ENCODE measurements at regions not wholly inside any gene's neighbourhood (a gene's known extent, or its start where the extent isn't known, plus 50 kb on each side); places are given as distances from the start of the nearest gene placed in this dataset.

GRCh38 chr2:160790738-160791137 lies 297.1 kb upstream of the RBMS1 start:
- Histone ChIP-seq H3K36me3 (ENCODE audit: insufficient read depth, low read length) (no peaks in the 10 kb centered on the region), H3K79me2 (ENCODE audit: insufficient read depth, low read length) (no peaks in the 10 kb centered on the region), H3K27me3 (ENCODE audit: insufficient read depth, low read length, poor library complexity, severe bottlenecking) (no peaks in the 10 kb centered on the region), H3K4me3 (ENCODE audit: low read length, poor library complexity, severe bottlenecking) (no peak overlapping the region), H3K9ac (ENCODE audit: low read depth, low read length, poor library complexity, severe bottlenecking) (no peak overlapping the region), H3K4me1 (ENCODE audit: insufficient read depth, low read length, poor library complexity, severe bottlenecking) (peaks cover 17% of the 10 kb centered on the region), H2AFZ (ENCODE audit: low read length) (no peak overlapping the region), H4K20me1 (ENCODE audit: insufficient read depth, low read length, poor library complexity, severe bottlenecking) (no peaks in the 10 kb centered on the region), H3K9me2 (replicated peaks; ENCODE audit: low read depth, low read length) (no peaks in the 10 kb centered on the region), H3K9me3 (ENCODE audit: insufficient read depth, low read depth, low read length) (no peaks in the 10 kb centered on the region), H3F3A (ENCODE audit: low read depth) (no peaks in the 10 kb centered on the region), H3K4me2 (ENCODE audit: low read depth, low read length, poor library complexity, severe bottlenecking) (no peak overlapping the region)
- TF ChIP-seq EZH2phosphoT487 (IDR thresholded peaks at IDR 0.05; ENCODE audit: borderline replicate concordance) (no peak), CTCF (conservative IDR thresholded peaks at IDR 0.05; ENCODE audit: low read length) (no peak)

GRCh38 chr2:160791884-160792283 lies 298.3 kb upstream of the RBMS1 start:
- no peaks in the 10 kb centered on the region for H3F3A ChIP-seq (ENCODE audit: low read depth)
- H3K36me3 ChIP-seq (ENCODE audit: insufficient read depth, low read length), result no peaks in the 10 kb centered on the region
- H3K9me2 ChIP-seq (replicated peaks; ENCODE audit: low read depth, low read length), result no peaks in the 10 kb centered on the region
- no peaks in the 10 kb centered on the region for H3K27me3 ChIP-seq (ENCODE audit: insufficient read depth, low read length, poor library complexity, severe bottlenecking)
- no peak overlapping the region for H3K9ac ChIP-seq (ENCODE audit: low read depth, low read length, poor library complexity, severe bottlenecking)
- no peak overlapping the region for H3K4me2 ChIP-seq (ENCODE audit: low read depth, low read length, poor library complexity, severe bottlenecking)
- no peak overlapping the region for H2AFZ ChIP-seq (ENCODE audit: low read length)
- H4K20me1 ChIP-seq (ENCODE audit: insufficient read depth, low read length, poor library complexity, severe bottlenecking), result no peaks in the 10 kb centered on the region
- H3K9me3 ChIP-seq (ENCODE audit: insufficient read depth, low read depth, low read length), result peaks cover 2% of the 10 kb centered on the region; the same call in 1 of the 2 replicates
- TF ChIP-seq CTCF (conservative IDR thresholded peaks at IDR 0.05; ENCODE audit: low read length) (no peak), EZH2phosphoT487 (IDR thresholded peaks at IDR 0.05; ENCODE audit: borderline replicate concordance) (no peak)
- no peaks in the 10 kb centered on the region for H3K79me2 ChIP-seq (ENCODE audit: insufficient read depth, low read length)
- peaks cover 17% of the 10 kb centered on the region for H3K4me1 ChIP-seq (ENCODE audit: insufficient read depth, low read length, poor library complexity, severe bottlenecking)
- H3K4me3 ChIP-seq (ENCODE audit: low read length, poor library complexity, severe bottlenecking), result no peak overlapping the region

- Histone ChIP-seq H3F3A (ENCODE audit: low read depth) (no peaks in the 10 kb centered on the region), H2AFZ (ENCODE audit: low read length) (no peak overlapping the region), H4K20me1 (ENCODE audit: insufficient read depth, low read length, poor library complexity, severe bottlenecking) (no peaks in the 10 kb centered on the region), H3K27me3 (ENCODE audit: insufficient read depth, low read length, poor library complexity, severe bottlenecking) (no peaks in the 10 kb centered on the region), H3K4me2 (ENCODE audit: low read depth, low read length, poor library complexity, severe bottlenecking) (no peak overlapping the region), H3K9me2 (replicated peaks; ENCODE audit: low read depth, low read length) (no peaks in the 10 kb centered on the region), H3K36me3 (ENCODE audit: insufficient read depth, low read length) (no peaks in the 10 kb centered on the region), H3K4me1 (ENCODE audit: insufficient read depth, low read length, poor library complexity, severe bottlenecking) (peaks cover 17% of the 10 kb centered on the region), H3K9ac (ENCODE audit: low read depth, low read length, poor library complexity, severe bottlenecking) (no peak overlapping the region), H3K4me3 (ENCODE audit: low read length, poor library complexity, severe bottlenecking) (no peak overlapping the region), H3K9me3 (ENCODE audit: insufficient read depth, low read depth, low read length) (peaks cover 5% of the 10 kb centered on the region; the same call in 1 of the 2 replicates), H3K79me2 (ENCODE audit: insufficient read depth, low read length) (no peaks in the 10 kb centered on the region)
- no peak for TF ChIP-seq CTCF (conservative IDR thresholded peaks at IDR 0.05; ENCODE audit: low read length)
These were observed 299.2 kb upstream of the RBMS1 start for GRCh38 chr2:160792837-160793236.

Data from Loucy (cell line).